ENCODE measurements at regions not wholly inside any gene's neighbourhood (a gene's known extent, or its start where the extent isn't known, plus 50 kb on each side); places are given as distances from the start of the nearest gene placed in this dataset.

GRCh38 chr16:13672196-13672595 is 247.8 kb upstream of the ERCC4 start:
- TF ChIP-seq CTCF (IDR thresholded peaks at IDR 0.05) = no peak
- no peak for TF ChIP-seq POLR2AphosphoS5 (IDR thresholded peaks at IDR 0.05)
- no peak for TF ChIP-seq POLR2A (IDR thresholded peaks at IDR 0.05)
- TF ChIP-seq EP300 (IDR thresholded peaks at IDR 0.05) = no peak

All from upper lobe of left lung (tissue), 4 donors.